Neuron (in vitro differentiated cells): ENCODE measurements at regions not wholly inside any gene's neighbourhood (a gene's known extent, or its start where the extent isn't known, plus 50 kb on each side); places are given as distances from the start of the nearest gene placed in this dataset.

Experiments used
- H2AFZ ChIP-seq: one replicate; pipeline ENCODE4 v1.6.1; 2013; ENCODE audit warnings: low read depth, mild to moderate bottlenecking, inconsistent platforms, low read length, moderate library complexity
- H3K27me3 ChIP-seq: one replicate; pipeline ENCODE4 v1.6.1; 2013; ENCODE audit warnings: low read length; ENCODE audit not compliant: insufficient read depth
- H3K36me3 ChIP-seq: one replicate; pipeline ENCODE4 v1.6.1; 2013; ENCODE audit warnings: low read length; ENCODE audit not compliant: insufficient read depth
- H3K4me1 ChIP-seq: one replicate; pipeline ENCODE4 v1.6.1; 2013; ENCODE audit warnings: low read length; ENCODE audit not compliant: insufficient read depth
- H3K4me3 ChIP-seq: 2 replicates; pipeline ENCODE4 v1.5.1; 2013; ENCODE audit warnings: mild to moderate bottlenecking, low read length, moderate library complexity
- H3K9me3 ChIP-seq: one replicate; pipeline ENCODE4 v1.6.1; 2013; ENCODE audit warnings: low read length

- H3K27me3 ChIP-seq, result no peaks in the 10 kb centered on the region
- no peak overlapping the region for H2AFZ ChIP-seq
These were observed 149.4 kb downstream of the KCNJ12 start for GRCh38 chr17:21525464-21526130.

GRCh38 chr17:21528031-21528695, 152.0 kb downstream of the KCNJ12 start:
- no peaks in the 10 kb centered on the region for H3K4me1 ChIP-seq
- no peak overlapping the region for H3K4me3 ChIP-seq
- peaks cover 3% of the 10 kb centered on the region for H3K27me3 ChIP-seq
- no peaks in the 10 kb centered on the region for H3K9me3 ChIP-seq
- no peak overlapping the region for H2AFZ ChIP-seq
- no peaks in the 10 kb centered on the region for H3K36me3 ChIP-seq

More at GRCh38 chr17:21525464-21526130, 149.4 kb downstream of the KCNJ12 start:
- no peaks in the 10 kb centered on the region for H3K36me3 ChIP-seq
- H3K4me1 ChIP-seq, result no peaks in the 10 kb centered on the region
- no peaks in the 10 kb centered on the region for H3K9me3 ChIP-seq
- no peak overlapping the region for H3K4me3 ChIP-seq

DNA sequence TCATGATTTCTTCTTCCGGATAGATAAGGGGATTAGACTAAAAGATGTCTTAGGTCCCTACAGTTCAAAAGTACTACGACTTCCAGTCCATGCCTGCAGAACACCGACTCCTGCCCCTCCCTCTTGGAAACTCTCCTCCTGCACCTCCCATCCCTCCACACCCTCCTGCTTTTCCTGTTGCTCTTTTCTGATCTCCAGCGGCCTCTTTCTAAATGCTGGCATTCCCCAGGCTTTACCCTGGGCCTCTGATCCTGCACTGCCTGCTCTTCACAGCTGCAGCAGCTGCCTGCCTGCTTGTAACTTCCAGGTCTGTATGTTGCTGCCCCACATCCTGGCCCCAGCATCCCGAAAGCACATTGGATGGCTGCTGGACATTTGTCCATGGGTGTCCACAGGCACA, 154.2 kb downstream of the KCNJ12 start:
- Histone ChIP-seq H3K4me3 (no peak overlapping the region), H3K36me3 (peaks cover 13% of the 10 kb centered on the region), H3K4me1 (no peaks in the 10 kb centered on the region), H3K9me3 (no peaks in the 10 kb centered on the region), H2AFZ (no peak overlapping the region), H3K27me3 (peaks cover 3% of the 10 kb centered on the region)

DNA sequence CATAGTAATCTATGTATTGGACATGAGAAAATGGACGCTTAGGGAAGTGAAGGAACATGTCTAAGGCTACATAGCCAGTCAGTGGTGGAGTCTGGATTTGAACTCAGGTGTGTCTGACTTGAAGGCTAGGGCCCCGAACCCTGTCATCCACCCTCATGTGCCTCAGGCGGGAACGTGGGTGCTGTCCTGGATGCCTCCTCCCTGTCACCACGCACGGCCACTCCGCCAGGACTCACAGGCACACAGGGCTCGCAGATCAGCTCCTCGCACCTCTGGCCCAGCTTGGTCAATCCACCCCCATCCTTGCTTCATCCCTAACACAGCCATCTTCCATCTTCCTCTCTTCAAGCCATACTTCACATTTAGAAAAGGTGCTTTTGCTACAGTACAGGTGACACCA, 154.7 kb downstream of the KCNJ12 start:
- H3K4me1 ChIP-seq, result no peaks in the 10 kb centered on the region

GRCh38 chr17:21532763-21533385, 156.7 kb downstream of the KCNJ12 start:
- H3K4me1 ChIP-seq, result no peaks in the 10 kb centered on the region
- H3K36me3 ChIP-seq, result peaks cover 13% of the 10 kb centered on the region
- no peak overlapping the region for H2AFZ ChIP-seq
- peaks cover 3% of the 10 kb centered on the region for H3K27me3 ChIP-seq
- no peak overlapping the region for H3K4me3 ChIP-seq
- no peaks in the 10 kb centered on the region for H3K9me3 ChIP-seq

More for the DNA sequence above, 154.7 kb downstream of the KCNJ12 start:
- no peaks in the 10 kb centered on the region for H3K9me3 ChIP-seq
- no peak overlapping the region for H2AFZ ChIP-seq
- peaks cover 13% of the 10 kb centered on the region for H3K36me3 ChIP-seq
- H3K27me3 ChIP-seq, result peaks cover 3% of the 10 kb centered on the region
- H3K4me3 ChIP-seq, result no peak overlapping the region

DNA sequence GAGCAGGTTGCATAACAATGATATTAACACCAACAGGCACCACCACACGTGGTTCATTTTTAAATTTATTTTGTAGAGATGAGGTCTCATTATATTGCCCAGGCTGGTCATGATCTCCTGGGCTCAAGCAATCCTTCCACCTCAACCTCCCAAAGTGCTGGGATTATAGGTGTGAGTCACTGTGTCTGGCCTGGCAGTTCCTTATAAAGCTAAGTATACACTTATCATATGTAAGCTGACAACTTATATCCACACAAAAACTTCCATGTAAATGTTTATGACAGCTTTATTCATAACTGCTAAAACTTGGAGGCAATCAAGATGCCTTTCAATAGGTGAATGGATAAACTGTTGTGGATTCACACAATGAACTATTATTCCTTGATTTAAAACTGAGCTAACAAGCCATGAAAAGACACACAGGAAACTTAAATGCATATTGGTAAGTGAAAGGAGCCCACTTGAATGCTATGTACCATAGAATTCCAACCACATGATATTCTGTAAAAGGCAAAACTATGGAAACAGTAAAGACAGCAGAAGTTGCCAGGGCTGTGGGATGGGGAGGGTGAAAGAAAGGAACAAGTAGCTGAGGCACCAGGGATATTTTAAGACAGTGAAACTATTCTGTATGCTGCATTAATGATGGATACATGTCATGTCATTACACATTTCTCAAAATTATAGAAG, 156.5 kb upstream of the KCNJ18 start:
- Histone ChIP-seq H2AFZ (no peak overlapping the region), H3K27me3 (peaks cover 2% of the 10 kb centered on the region), H3K4me3 (no peak overlapping the region), H3K9me3 (peaks cover 2% of the 10 kb centered on the region), H3K4me1 (no peaks in the 10 kb centered on the region), H3K36me3 (peaks cover 14% of the 10 kb centered on the region)

- no peaks in the 10 kb centered on the region for H3K27me3 ChIP-seq
- H3K36me3 ChIP-seq, result peaks cover 14% of the 10 kb centered on the region
- peaks cover 2% of the 10 kb centered on the region for H3K9me3 ChIP-seq
- no peaks in the 10 kb centered on the region for H3K4me1 ChIP-seq
- no peak overlapping the region for H3K4me3 ChIP-seq
- H2AFZ ChIP-seq, result no peak overlapping the region
These were observed 155.0 kb upstream of the KCNJ18 start for GRCh38 chr17:21537302-21537701.

GRCh38 chr17:21538615-21539014, 153.7 kb upstream of the KCNJ18 start:
- no peaks in the 10 kb centered on the region for H3K27me3 ChIP-seq
- no peak overlapping the region for H3K4me3 ChIP-seq
- no peaks in the 10 kb centered on the region for H3K4me1 ChIP-seq
- peaks cover 2% of the 10 kb centered on the region for H3K9me3 ChIP-seq
- H2AFZ ChIP-seq, result no peak overlapping the region
- peaks cover 14% of the 10 kb centered on the region for H3K36me3 ChIP-seq

DNA sequence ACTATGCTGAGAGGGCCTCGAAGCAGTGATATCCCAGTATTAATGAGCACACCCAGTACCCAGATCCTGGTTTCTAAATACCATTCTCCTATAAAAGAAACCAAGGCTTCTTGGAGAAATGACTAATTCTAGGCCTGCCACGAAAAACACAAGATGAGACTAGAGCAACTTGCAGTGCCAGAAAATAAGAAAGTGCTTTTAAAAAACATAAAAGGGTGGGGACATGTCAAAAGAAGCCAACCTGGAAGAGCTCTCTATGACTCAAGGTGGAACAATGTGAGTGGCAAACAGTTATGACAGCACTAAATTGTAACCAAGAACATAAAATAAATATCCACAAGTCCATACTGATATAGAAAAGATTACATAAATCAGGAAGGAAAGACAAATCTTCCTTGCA, 153.2 kb upstream of the KCNJ18 start:
- H2AFZ ChIP-seq, result no peak overlapping the region
- peaks cover 9% of the 10 kb centered on the region for H3K36me3 ChIP-seq
- H3K9me3 ChIP-seq, result peaks cover 2% of the 10 kb centered on the region
- no peaks in the 10 kb centered on the region for H3K27me3 ChIP-seq
- no peaks in the 10 kb centered on the region for H3K4me1 ChIP-seq
- no peak overlapping the region for H3K4me3 ChIP-seq

GRCh38 chr17:21540502-21540901, 151.8 kb upstream of the KCNJ18 start:
- no peaks in the 10 kb centered on the region for H3K4me1 ChIP-seq
- no peak overlapping the region for H2AFZ ChIP-seq
- H3K9me3 ChIP-seq, result peaks cover 2% of the 10 kb centered on the region
- H3K4me3 ChIP-seq, result no peak overlapping the region
- peaks cover 5% of the 10 kb centered on the region for H3K36me3 ChIP-seq
- no peaks in the 10 kb centered on the region for H3K27me3 ChIP-seq

GRCh38 chr17:21542070-21542469, 150.3 kb upstream of the KCNJ18 start:
- Histone ChIP-seq H3K9me3 (peaks cover 2% of the 10 kb centered on the region), H3K4me3 (no peak overlapping the region), H2AFZ (no peak overlapping the region), H3K27me3 (no peaks in the 10 kb centered on the region), H3K4me1 (no peaks in the 10 kb centered on the region), H3K36me3 (peaks cover 5% of the 10 kb centered on the region)

GRCh38 chr17:21542991-21543390, 149.3 kb upstream of the KCNJ18 start:
- Histone ChIP-seq H3K4me3 (no peak overlapping the region), H3K4me1 (no peaks in the 10 kb centered on the region), H3K36me3 (peaks cover 5% of the 10 kb centered on the region), H3K27me3 (no peaks in the 10 kb centered on the region), H2AFZ (no peak overlapping the region), H3K9me3 (peaks cover 2% of the 10 kb centered on the region)

DNA sequence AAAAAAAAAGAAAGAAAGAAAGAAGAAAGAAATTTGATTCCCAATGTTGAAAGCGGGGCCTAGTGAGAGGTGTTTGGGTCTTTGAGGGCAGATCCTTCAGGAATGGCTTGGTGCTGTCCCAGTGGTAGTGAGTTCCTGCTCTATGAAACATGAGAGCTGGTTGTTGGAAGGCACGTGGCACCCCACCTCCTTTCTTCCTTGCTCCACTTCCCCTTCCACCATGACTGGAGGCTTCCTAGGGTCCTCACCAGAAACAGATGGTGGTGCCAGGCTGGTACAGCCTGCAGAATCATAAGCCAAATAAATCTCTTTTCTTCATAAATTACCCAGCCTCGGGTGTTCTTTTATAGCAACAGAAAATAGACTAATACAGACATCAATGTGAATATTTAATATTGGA, 147.3 kb upstream of the KCNJ18 start:
- H3K4me1 ChIP-seq, result peaks cover 5% of the 10 kb centered on the region
- no peak overlapping the region for H3K4me3 ChIP-seq
- no peaks in the 10 kb centered on the region for H3K9me3 ChIP-seq
- no peaks in the 10 kb centered on the region for H3K27me3 ChIP-seq
- no peak overlapping the region for H2AFZ ChIP-seq
- peaks cover 3% of the 10 kb centered on the region for H3K36me3 ChIP-seq
